ENCODE measurements at regions not wholly inside any gene's neighbourhood (a gene's known extent, or its start where the extent isn't known, plus 50 kb on each side); places are given as distances from the start of the nearest gene placed in this dataset.

- no peak for TF ChIP-seq CTCF (IDR thresholded peaks at IDR 0.05; ENCODE audit: low read depth, low read length)
- DNase-seq (ENCODE audit: extremely low read depth, low read depth), result no peak
Observed at GRCh38 chr5:155368490-155368889, 354.9 kb downstream of the KIF4B start.

- no peak for DNase-seq (ENCODE audit: extremely low read depth, low read depth)
- no peak for TF ChIP-seq CTCF (IDR thresholded peaks at IDR 0.05; ENCODE audit: low read depth, low read length)
Observed at GRCh38 chr5:155380480-155380879, 366.9 kb downstream of the KIF4B start.

GRCh38 chr5:155381654-155382053 is 368.1 kb downstream of the KIF4B start:
- DNase-seq (ENCODE audit: extremely low read depth, low read depth), result no peak
- no peak for TF ChIP-seq CTCF (IDR thresholded peaks at IDR 0.05; ENCODE audit: low read depth, low read length)

GRCh38 chr5:155389498-155389897 is 375.9 kb downstream of the KIF4B start:
- no peak for TF ChIP-seq CTCF (IDR thresholded peaks at IDR 0.05; ENCODE audit: low read depth, low read length)
- DNase-seq (ENCODE audit: extremely low read depth, low read depth), result no peak

GRCh38 chr5:155394727-155395126 is 381.2 kb downstream of the KIF4B start:
- DNase-seq (ENCODE audit: extremely low read depth, low read depth), result no peak
- TF ChIP-seq CTCF (IDR thresholded peaks at IDR 0.05; ENCODE audit: low read depth, low read length), result no peak

GRCh38 chr5:155402927-155403640 is 389.5 kb downstream of the KIF4B start:
- no peak for TF ChIP-seq CTCF (IDR thresholded peaks at IDR 0.05; ENCODE audit: low read depth, low read length)
- DNase-seq (ENCODE audit: extremely low read depth, low read depth), result no peak

GRCh38 chr5:155406815-155407214 is 393.3 kb downstream of the KIF4B start:
- no peak for TF ChIP-seq CTCF (IDR thresholded peaks at IDR 0.05; ENCODE audit: low read depth, low read length)
- no peak for DNase-seq (ENCODE audit: extremely low read depth, low read depth)

Data from AG09319 (cell line).